Left lung (tissue), 4 donors: ENCODE measurements at regions not wholly inside any gene's neighbourhood (a gene's known extent, or its start where the extent isn't known, plus 50 kb on each side); places are given as distances from the start of the nearest gene placed in this dataset.
"Not testable (repeated sequence)": the region's sequence is repeated elsewhere in the genome, so short reads cannot be mapped to it uniquely, and the experiment has no call there.

Experiments used
- ATAC-seq: fragments of 200-7000 bp; cut with Tn5 transposase; one replicate; pipeline ENCODE4 v1.9.1; 2020; ENCODE audit warnings: moderate library complexity
- DNase-seq, 4 donors: peaks; one replicate each; pipeline ENCODE4 v3.0.0-alpha.2; 2013 to 2020
- H3K27ac ChIP-seq, 2 donors: fragments of 200-600 bp; sonication (generic) in 1 of 2; one replicate each; pipeline versions ENCODE4 v1.5.0 to v1.8.0; 2020 to 2021
- H3K27me3 ChIP-seq, 2 donors: fragments of 200-600 bp; sonication (generic) in 1 of 2; one replicate each; pipeline versions ENCODE4 v1.5.0 to v1.8.0; 2020 to 2021
- H3K36me3 ChIP-seq, 2 donors: fragments of 200-600 bp; sonication (generic) in 1 of 2; one replicate each; pipeline versions ENCODE4 v1.5.0 to v1.8.0; 2020 to 2021
- H3K4me1 ChIP-seq, 2 donors: fragments of 200-600 bp; one replicate each; pipeline ENCODE4 v1.8.0; 2021
- H3K4me3 ChIP-seq, 2 donors: fragments of 200-600 bp; sonication (generic) in 1 of 2; one replicate each; pipeline versions ENCODE4 v1.5.0 to v1.8.0; 2020 to 2021; ENCODE audit warnings: mild to moderate bottlenecking in 1 of 2
- H3K9me3 ChIP-seq, 2 donors: fragments of 200-600 bp; sonication (generic) in 1 of 2; one replicate each; pipeline versions ENCODE4 v1.5.0 to v1.8.0; 2020 to 2021
- intact Hi-C, 2 donors: fragments of 100-400 bp; cut with DNase I; formaldehyde crosslinking; loops; one replicate each; pipeline versions ENCODE4 v1.11.2 to v1.14.2; 2022
- TF ChIP-seq, protein P1 (sequence below), 2 donors: fragments of 200-600 bp; sonication (generic) in 1 of 2; IDR thresholded peaks; one replicate each; pipeline versions ENCODE4 v1.5.0 to v1.8.0; 2021; ENCODE audit warnings: antibody characterized with exemption in 2 of 2
- donor health status: DM: no; HTN: yes; CAD: no.
- donor health status: DM: no; HTN: no; CAD: no.

DNA sequence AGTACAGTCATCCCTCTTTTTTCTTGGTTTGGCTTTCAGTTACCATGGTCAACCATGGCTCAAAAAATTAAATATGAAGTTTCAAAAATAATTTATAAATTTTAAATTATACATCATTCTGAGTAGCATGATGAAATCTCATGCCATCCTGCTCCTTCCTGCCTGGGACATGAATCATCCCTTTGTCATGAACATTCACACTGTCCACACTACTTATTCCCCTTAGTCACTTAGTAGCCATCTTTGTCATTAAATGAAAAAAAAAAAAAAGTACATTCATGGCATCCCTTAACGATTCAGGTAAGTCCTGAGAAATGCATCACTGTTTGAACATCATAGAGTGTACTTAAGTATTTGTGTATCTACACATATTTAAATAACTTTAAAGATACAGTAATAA, 1046.3 kb downstream of the ROBO2 start:
- H3K36me3 ChIP-seq: no peaks in the 10 kb centered on the region
- H3K4me3 ChIP-seq: no peak overlapping the region
- DNase-seq (no peak), ATAC-seq (no peak)
- H3K4me1 ChIP-seq: no peaks in the 10 kb centered on the region
- intact Hi-C loops: no loop called here
- H3K9me3 ChIP-seq: no peaks in the 10 kb centered on the region
- no peak overlapping the region for H3K27ac ChIP-seq
- H3K27me3 ChIP-seq: no peaks in the 10 kb centered on the region
- TF ChIP-seq, protein P1, sequence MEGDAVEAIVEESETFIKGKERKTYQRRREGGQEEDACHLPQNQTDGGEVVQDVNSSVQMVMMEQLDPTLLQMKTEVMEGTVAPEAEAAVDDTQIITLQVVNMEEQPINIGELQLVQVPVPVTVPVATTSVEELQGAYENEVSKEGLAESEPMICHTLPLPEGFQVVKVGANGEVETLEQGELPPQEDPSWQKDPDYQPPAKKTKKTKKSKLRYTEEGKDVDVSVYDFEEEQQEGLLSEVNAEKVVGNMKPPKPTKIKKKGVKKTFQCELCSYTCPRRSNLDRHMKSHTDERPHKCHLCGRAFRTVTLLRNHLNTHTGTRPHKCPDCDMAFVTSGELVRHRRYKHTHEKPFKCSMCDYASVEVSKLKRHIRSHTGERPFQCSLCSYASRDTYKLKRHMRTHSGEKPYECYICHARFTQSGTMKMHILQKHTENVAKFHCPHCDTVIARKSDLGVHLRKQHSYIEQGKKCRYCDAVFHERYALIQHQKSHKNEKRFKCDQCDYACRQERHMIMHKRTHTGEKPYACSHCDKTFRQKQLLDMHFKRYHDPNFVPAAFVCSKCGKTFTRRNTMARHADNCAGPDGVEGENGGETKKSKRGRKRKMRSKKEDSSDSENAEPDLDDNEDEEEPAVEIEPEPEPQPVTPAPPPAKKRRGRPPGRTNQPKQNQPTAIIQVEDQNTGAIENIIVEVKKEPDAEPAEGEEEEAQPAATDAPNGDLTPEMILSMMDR (IDR thresholded peaks at IDR 0.05): no peak

DNA sequence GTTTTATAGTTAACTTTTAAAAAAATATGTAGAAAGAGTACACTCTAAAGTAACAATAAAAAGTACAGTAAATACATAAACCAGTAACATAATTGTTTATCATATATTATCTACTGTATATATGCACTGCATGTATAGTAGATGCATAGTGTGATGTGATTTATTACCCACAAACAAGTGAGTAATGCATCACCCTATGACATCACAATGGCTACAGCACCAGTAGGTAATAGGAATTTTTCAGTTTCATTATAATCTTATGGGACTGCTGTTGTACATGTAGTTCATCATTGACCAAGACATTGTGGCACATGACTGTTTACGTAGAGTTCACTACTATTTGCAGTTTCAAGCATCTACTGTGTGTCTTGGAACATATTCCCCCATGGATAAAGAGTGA, 1047.2 kb downstream of the ROBO2 start:
- H3K4me1 ChIP-seq: no peaks in the 10 kb centered on the region
- no peak overlapping the region for H3K4me3 ChIP-seq
- intact Hi-C loops: no loop called here
- no peaks in the 10 kb centered on the region for H3K36me3 ChIP-seq
- no peak for DNase-seq
- no peak overlapping the region for H3K27ac ChIP-seq
- H3K9me3 ChIP-seq: no peaks in the 10 kb centered on the region
- no peak for ATAC-seq
- TF ChIP-seq, protein P1 (IDR thresholded peaks at IDR 0.05): no peak
- no peaks in the 10 kb centered on the region for H3K27me3 ChIP-seq

DNA sequence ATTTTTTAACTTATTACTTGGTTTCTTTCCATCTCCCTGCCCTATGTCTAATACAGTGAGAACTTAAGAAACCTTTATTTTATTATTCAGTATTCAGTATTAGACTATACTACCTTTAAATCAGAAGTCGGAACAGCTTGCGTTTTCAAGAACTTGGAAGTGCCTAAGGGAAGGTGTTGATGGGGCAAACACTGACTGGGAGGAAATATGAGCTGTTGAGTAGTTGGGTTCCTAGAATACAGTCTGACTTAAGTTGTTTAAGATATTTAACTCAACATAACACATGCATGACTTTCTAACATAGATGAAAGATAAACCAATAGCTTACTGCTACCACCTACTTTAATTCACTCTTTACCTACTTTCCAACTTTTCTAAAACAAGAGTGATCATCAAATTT, 1048.1 kb downstream of the ROBO2 start:
- peaks cover 0 to under 1% of the 10 kb centered on the region in 2 donors for H3K9me3 ChIP-seq
- no peaks in the 10 kb centered on the region for H3K4me1 ChIP-seq
- TF ChIP-seq, protein P1 (IDR thresholded peaks at IDR 0.05): no peak
- H3K36me3 ChIP-seq: no peaks in the 10 kb centered on the region
- no peaks in the 10 kb centered on the region for H3K27me3 ChIP-seq
- no peak for ATAC-seq
- H3K27ac ChIP-seq: no peak overlapping the region
- no peak overlapping the region for H3K4me3 ChIP-seq
- intact Hi-C loops: no loop called here
- no peak for DNase-seq

DNA sequence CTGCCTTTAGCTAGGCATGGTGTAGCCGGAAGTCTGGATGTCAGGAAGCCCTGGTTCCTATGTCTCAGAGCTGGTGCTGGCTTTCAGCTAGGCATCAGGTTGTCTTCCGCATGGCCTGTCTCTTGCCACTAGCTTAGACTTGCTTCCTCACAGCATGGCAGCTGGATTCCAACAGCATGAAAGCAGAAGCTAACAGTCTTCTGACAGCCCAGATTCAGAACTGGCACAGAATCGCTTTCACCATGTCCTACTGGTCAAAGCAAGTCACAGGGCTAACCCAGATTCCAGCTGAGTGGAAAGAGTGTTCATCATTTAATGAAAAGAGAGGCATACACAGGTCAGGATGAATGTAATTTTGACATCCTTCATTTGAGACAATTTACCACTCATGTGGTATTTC, 1050.5 kb downstream of the ROBO2 start:
- Histone ChIP-seq H3K27ac (no peak overlapping the region), H3K9me3 (peaks cover 0 to 6% of the 10 kb centered on the region in 2 donors), H3K4me1 (no peaks in the 10 kb centered on the region), H3K36me3 (no peaks in the 10 kb centered on the region), H3K4me3 (no peak overlapping the region), H3K27me3 (no peaks in the 10 kb centered on the region)
- no peak for DNase-seq
- intact Hi-C loops: no loop called here
- no peak for ATAC-seq
- TF ChIP-seq, protein P1 (IDR thresholded peaks at IDR 0.05): no peak

DNA sequence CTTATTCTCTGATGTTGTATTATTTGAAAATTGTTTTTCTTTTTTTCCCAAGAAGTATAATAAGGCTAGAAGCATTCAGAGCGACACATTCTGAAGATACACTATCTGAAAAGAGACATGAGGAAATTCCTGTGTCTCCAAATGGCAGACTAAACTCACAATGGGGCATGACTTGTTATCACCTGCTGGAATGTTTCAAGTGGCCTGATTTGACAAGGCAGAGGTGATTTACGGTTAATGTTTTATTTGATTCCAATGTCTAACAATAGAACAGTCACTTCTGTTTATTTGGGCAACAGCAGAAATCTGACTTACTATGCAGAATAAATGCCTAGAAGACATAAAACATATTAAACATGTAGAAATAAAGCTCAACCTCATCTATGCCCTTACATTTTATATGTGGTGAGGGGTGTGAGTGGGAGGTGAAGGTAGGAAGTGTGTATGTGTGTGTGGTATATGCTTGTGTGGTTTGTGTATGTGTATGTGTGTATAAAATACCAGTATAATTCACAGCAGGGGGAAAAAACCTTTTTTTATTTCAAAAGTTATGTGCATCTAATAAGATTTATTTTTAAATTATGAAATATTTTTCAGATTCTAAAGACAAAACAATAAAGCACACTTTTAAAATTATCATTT, 1051.7 kb downstream of the ROBO2 start:
- TF ChIP-seq, protein P1 (IDR thresholded peaks at IDR 0.05): no peak
- intact Hi-C loops: no loop called here

DNA sequence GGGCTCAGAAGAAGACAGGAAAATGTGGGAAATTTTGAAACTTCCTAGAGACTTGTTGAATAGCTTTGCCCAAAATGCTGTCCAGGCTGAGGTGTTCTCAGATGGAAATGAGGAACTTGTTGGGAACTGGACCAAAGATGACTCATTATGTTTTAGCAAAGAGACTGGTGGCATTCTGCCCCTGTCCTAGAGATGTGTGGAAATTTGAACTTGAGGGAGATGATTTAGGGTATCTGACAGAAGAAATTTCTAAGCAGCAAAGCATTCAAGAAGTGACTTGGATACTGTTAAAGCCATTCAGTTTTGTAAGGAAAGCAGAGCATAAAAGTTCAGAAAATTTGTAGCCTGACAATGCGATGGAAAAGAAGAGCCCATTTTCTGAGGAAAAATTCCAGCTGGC, 1052.7 kb downstream of the ROBO2 start:
- H3K9me3 ChIP-seq, intact Hi-C loops, DNase-seq, H3K4me3 ChIP-seq, H3K27ac ChIP-seq, H3K4me1 ChIP-seq, H3K36me3 ChIP-seq, H3K27me3 ChIP-seq, ATAC-seq: not testable (repeated sequence)

More for the DNA sequence above, 1051.7 kb downstream of the ROBO2 start:
- DNase-seq (no peak), ATAC-seq (no peak)
- H3K4me3 ChIP-seq: no peak overlapping the region
- no peaks in the 10 kb centered on the region for H3K27me3 ChIP-seq
- no peak overlapping the region for H3K27ac ChIP-seq
- peaks cover 0 to 6% of the 10 kb centered on the region in 2 donors for H3K9me3 ChIP-seq
- H3K36me3 ChIP-seq: no peaks in the 10 kb centered on the region
- H3K4me1 ChIP-seq: no peaks in the 10 kb centered on the region
